Osteoblast (primary cell): ENCODE measurements at regions not wholly inside any gene's neighbourhood (a gene's known extent, or its start where the extent isn't known, plus 50 kb on each side); places are given as distances from the start of the nearest gene placed in this dataset.
A peak's percentile ranks its signal among the peaks of the same experiment; 100 is the strongest.

ENCODE experiments used
- DNase-seq: peaks from one replicate; pipeline ENCODE4 v3.0.0; 2011; ENCODE audit warnings: low spot score, mixed read lengths; ENCODE audit not compliant: insufficient read length; ENCODE audit errors: missing footprints
- H2AFZ ChIP-seq: 2 replicates; pipeline ENCODE4 v1.6.0; 2011; ENCODE audit warnings: mild to moderate bottlenecking, low read length
- H3K27ac ChIP-seq: 2 replicates; pipeline ENCODE4 v1.5.1; 2011; ENCODE audit warnings: mild to moderate bottlenecking, low read depth, low read length, moderate library complexity
- H3K27me3 ChIP-seq: 2 replicates; pipeline ENCODE4 v1.6.0; 2012; ENCODE audit warnings: mild to moderate bottlenecking, control low read depth, inconsistent platforms, low read length, moderate library complexity; ENCODE audit not compliant: insufficient read depth
- H3K36me3 ChIP-seq: 2 replicates; pipeline ENCODE4 v1.5.1; 2011; ENCODE audit warnings: mild to moderate bottlenecking, low read length, control low read depth, moderate library complexity; ENCODE audit not compliant: insufficient read depth
- H3K4me1 ChIP-seq: 2 replicates; pipeline ENCODE4 v1.5.1; 2011; ENCODE audit warnings: mild to moderate bottlenecking, low read length, control low read depth, moderate library complexity; ENCODE audit not compliant: insufficient read depth
- H3K4me2 ChIP-seq: 2 replicates; pipeline ENCODE4 v1.6.0; 2011; ENCODE audit warnings: mild to moderate bottlenecking, low read length; ENCODE audit not compliant: insufficient read depth
- H3K4me3 ChIP-seq: fragments of 200-600 bp; sonication (generic); 3 replicates; pipeline ENCODE4 v1.5.1; 2012; ENCODE audit warnings: mild to moderate bottlenecking, low read length, inconsistent platforms; ENCODE audit not compliant: insufficient read depth
- H3K79me2 ChIP-seq: 2 replicates; pipeline ENCODE4 v1.6.0; 2012; ENCODE audit warnings: mild to moderate bottlenecking, low read length, control low read depth, inconsistent platforms; ENCODE audit not compliant: insufficient read depth
- H3K9me3 ChIP-seq: 2 replicates; pipeline ENCODE4 v1.5.1; 2011; ENCODE audit warnings: low read depth, low read length, control low read depth
- H4K20me1 ChIP-seq: 2 replicates; pipeline ENCODE4 v1.6.0; 2012; ENCODE audit warnings: mild to moderate bottlenecking, low read length, control low read depth; ENCODE audit not compliant: insufficient read depth
- CTCF ChIP-seq: IDR thresholded peaks from 2 replicates; pipeline ENCODE4 v1.5.1; 2011; ENCODE audit warnings: mild to moderate bottlenecking, low read depth, low read length, moderate library complexity; ENCODE audit errors: extremely low read depth

DNA sequence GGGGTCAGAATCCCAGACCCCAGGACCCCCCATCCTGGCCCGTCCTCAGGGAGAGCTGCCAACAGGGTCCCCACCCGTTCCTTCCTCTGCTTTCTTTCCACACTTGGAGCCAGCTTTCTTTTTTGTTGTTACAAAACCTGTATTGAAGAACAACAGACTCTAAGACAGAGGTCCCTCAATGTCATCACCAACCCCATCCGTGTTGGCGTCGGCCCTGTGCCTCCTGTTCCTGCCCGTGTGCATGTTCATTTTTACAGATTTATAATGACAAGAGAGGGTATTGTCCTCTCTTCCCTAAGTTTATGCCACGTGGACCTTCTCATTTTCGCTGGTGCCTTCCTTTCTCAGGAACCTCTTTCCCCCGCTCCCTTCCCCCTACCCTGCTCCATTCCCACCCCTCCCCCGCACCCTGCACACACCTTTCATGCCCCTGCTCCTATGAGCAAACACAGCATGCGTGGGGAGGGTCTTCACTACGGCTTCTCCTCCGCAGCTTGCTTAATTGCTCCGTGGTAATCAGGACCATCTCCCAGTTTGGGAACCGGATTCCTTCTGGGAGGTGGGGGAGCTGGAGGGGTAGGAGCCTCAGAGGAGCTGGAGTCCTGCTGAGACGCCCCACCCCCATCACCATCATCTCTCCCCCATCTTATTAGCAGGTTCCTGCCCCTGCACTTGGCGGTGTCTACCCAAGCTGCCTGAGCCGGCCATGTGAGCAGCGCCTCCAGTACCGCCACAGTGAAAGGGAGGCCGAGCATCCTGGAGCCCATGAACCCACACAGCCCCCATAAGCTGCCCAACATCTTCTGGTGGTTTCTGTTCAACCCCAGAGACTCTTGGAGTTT lies 88.0 kb upstream of the INSIG1 start:
- Histone ChIP-seq H3K36me3 (no peaks in the 10 kb centered on the region), H3K79me2 (no peaks in the 10 kb centered on the region), H3K27ac (peak overlapping the region; percentile 52), H3K4me3 (no peak overlapping the region), H3K27me3 (no peaks in the 10 kb centered on the region), H3K9me3 (no peaks in the 10 kb centered on the region), H3K4me1 (peaks cover 48% of the 10 kb centered on the region), H3K4me2 (no peak overlapping the region), H2AFZ (peak overlapping the region; percentile 84), H4K20me1 (no peaks in the 10 kb centered on the region)
- no peak for TF ChIP-seq CTCF
- DNase-seq: peak; percentile 38

DNA sequence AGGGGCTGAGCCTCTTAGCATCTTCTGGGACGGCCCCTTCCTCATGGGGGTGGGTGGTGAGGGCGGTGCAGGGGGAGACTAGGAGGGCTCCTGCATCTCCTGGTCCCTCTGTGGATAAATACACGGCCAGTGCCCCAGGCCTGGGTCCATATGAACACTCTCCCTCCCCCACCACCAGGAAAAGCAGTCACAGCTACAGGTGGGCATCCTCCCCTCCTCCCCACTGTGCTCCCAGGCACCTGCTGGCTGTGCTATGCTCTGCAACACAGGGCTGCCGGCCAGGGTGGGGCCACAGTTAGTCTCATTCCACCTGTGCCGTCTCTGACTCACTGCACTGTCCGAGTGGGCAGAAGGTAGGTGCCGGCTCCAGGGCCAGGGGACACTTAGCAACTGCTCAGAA lies 87.3 kb upstream of the INSIG1 start:
- no peak for TF ChIP-seq CTCF
- Histone ChIP-seq H2AFZ (no peak overlapping the region), H3K27ac (no peak overlapping the region)

GRCh38 chr7:155211173-155211572 lies 86.5 kb upstream of the INSIG1 start:
- TF ChIP-seq CTCF: no peak
- Histone ChIP-seq H3K27ac (no peak overlapping the region), H3K4me2 (no peak overlapping the region), H3K4me3 (no peak overlapping the region), H3K79me2 (no peaks in the 10 kb centered on the region), H2AFZ (no peak overlapping the region), H3K4me1 (peaks cover 40% of the 10 kb centered on the region), H3K36me3 (no peaks in the 10 kb centered on the region), H4K20me1 (no peaks in the 10 kb centered on the region), H3K9me3 (no peaks in the 10 kb centered on the region), H3K27me3 (no peaks in the 10 kb centered on the region)
- DNase-seq: peak; percentile 35

More for the DNA sequence above, 87.3 kb upstream of the INSIG1 start:
- Histone ChIP-seq H3K27me3 (no peaks in the 10 kb centered on the region), H4K20me1 (no peaks in the 10 kb centered on the region), H3K4me2 (no peak overlapping the region), H3K9me3 (no peaks in the 10 kb centered on the region), H3K79me2 (no peaks in the 10 kb centered on the region), H3K4me1 (peaks cover 47% of the 10 kb centered on the region), H3K36me3 (no peaks in the 10 kb centered on the region), H3K4me3 (no peak overlapping the region)
- peak; percentile 15 for DNase-seq

DNA sequence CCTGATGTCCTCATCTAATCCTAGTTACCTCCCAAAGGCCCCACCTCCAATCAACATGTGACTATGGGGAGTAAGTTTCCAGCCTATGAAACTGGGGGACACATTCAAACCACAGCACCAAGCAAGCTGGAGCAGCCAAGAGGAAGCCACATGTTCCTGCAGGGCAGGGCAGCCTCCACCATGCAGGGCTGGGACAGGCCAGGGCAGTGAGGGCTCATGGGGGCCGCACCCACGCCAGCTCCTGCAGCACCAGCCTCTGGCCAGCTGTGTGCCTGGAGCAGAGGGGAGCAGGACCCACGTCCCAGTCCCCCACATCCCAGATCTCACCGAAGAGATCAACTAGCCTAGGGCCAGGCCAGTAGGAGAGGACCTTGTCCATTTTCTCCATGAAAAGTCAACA lies 85.9 kb upstream of the INSIG1 start:
- Histone ChIP-seq H2AFZ (no peak overlapping the region), H3K27ac (no peak overlapping the region)
- TF ChIP-seq CTCF: no peak

More for the DNA sequence above, 85.9 kb upstream of the INSIG1 start:
- H3K36me3 ChIP-seq: no peaks in the 10 kb centered on the region
- peak; percentile 58 for DNase-seq
- H3K4me1 ChIP-seq: peaks cover 38% of the 10 kb centered on the region
- no peaks in the 10 kb centered on the region for H4K20me1 ChIP-seq
- H3K27me3 ChIP-seq: no peaks in the 10 kb centered on the region
- H3K4me2 ChIP-seq: no peak overlapping the region
- H3K4me3 ChIP-seq: no peak overlapping the region
- H3K9me3 ChIP-seq: no peaks in the 10 kb centered on the region
- H3K79me2 ChIP-seq: no peaks in the 10 kb centered on the region
